CD14-positive monocyte (primary cell): ENCODE measurements at regions not wholly inside any gene's neighbourhood (a gene's known extent, or its start where the extent isn't known, plus 50 kb on each side); places are given as distances from the start of the nearest gene placed in this dataset.

Experiments used
- DNase-seq, 3 donors: peaks; one replicate each; pipeline ENCODE4 v3.0.0-alpha.2; 2011 to 2022
- H2AFZ ChIP-seq: 2 replicates; pipeline ENCODE4 v1.6.0; 2012; ENCODE audit warnings: mild to moderate bottlenecking, low read depth, low read length, inconsistent platforms; ENCODE audit not compliant: insufficient read depth, poor library complexity, severe bottlenecking
- H3K27ac ChIP-seq, 2 donors: 1 replicate in 1 of 2; 2 replicates in 1 of 2; pipeline ENCODE4 v1.5.1; 2012 to 2013; ENCODE audit warnings: low read length in 2 of 2, control low read depth in 1 of 2, inconsistent platforms in 1 of 2, low read depth in 1 of 2, mild to moderate bottlenecking in 1 of 2
- H3K27me3 ChIP-seq, 2 donors: one replicate each; pipeline versions ENCODE4 v1.6.0 to v1.6.1; 2011 to 2013; ENCODE audit warnings: low read length in 2 of 2; ENCODE audit not compliant: control insufficient read depth in 2 of 2, insufficient read depth in 2 of 2
- H3K36me3 ChIP-seq, 2 donors: replicated peaks in 1 of 2; 1 replicate in 1 of 2; 2 replicates in 1 of 2; pipeline versions ENCODE4 v1.5.1 to v1.6.1; 2012 to 2013; ENCODE audit warnings: low read length in 2 of 2, control low read depth in 1 of 2, inconsistent platforms in 1 of 2, mild to moderate bottlenecking in 1 of 2; ENCODE audit not compliant: insufficient read depth in 2 of 2, control insufficient read depth in 1 of 2
- H3K4me1 ChIP-seq, 2 donors: 1 replicate in 1 of 2; 2 replicates in 1 of 2; pipeline versions ENCODE4 v1.5.1 to v1.6.1; 2012 to 2013; ENCODE audit warnings: low read length in 2 of 2, control low read depth in 1 of 2, inconsistent platforms in 1 of 2, mild to moderate bottlenecking in 1 of 2, moderate library complexity in 1 of 2; ENCODE audit not compliant: insufficient read depth in 2 of 2, control insufficient read depth in 1 of 2
- H3K4me2 ChIP-seq: replicated peaks from 2 replicates; pipeline ENCODE3; 2012; ENCODE audit warnings: low read length, moderate library complexity, mild to moderate bottlenecking; ENCODE audit not compliant: poor library complexity, severe bottlenecking; ENCODE audit errors: extremely low read depth
- H3K4me3 ChIP-seq, 3 experiments: fragments of 200-600 bp in 1 of 3; sonication (generic) in 1 of 3; replicated peaks in 1 of 3; 1 replicate in 2 of 3; 2 replicates in 1 of 3; pipeline ENCODE4 v1.5.1; 2011 to 2013; ENCODE audit warnings: low read length in 3 of 3, mild to moderate bottlenecking in 3 of 3, control low read depth in 2 of 3, low read depth in 2 of 3, inconsistent platforms in 1 of 3, moderate library complexity in 1 of 3
- H3K79me2 ChIP-seq: 2 replicates; pipeline ENCODE4 v1.6.0; 2012; ENCODE audit warnings: mild to moderate bottlenecking, control low read depth, inconsistent platforms, low read length, moderate library complexity; ENCODE audit not compliant: insufficient read depth
- H3K9ac ChIP-seq: 2 replicates; pipeline ENCODE4 v1.6.0; 2017; ENCODE audit warnings: low read length, mild to moderate bottlenecking; ENCODE audit not compliant: insufficient read depth, poor library complexity, severe bottlenecking
- H3K9me3 ChIP-seq, 2 donors: replicated peaks in 1 of 2; 1 replicate in 1 of 2; 2 replicates in 1 of 2; pipeline versions ENCODE4 v1.5.1 to v1.6.1; 2012 to 2013; ENCODE audit warnings: low read length in 2 of 2, control low read depth in 1 of 2; ENCODE audit not compliant: control insufficient read depth in 1 of 2, insufficient read depth in 1 of 2
- H4K20me1 ChIP-seq: 2 replicates; pipeline ENCODE4 v1.6.0; 2012; ENCODE audit warnings: mild to moderate bottlenecking, low read length, control low read depth, moderate library complexity; ENCODE audit not compliant: insufficient read depth
- H3K27ac Mint-ChIP-seq, 7 donors: one replicate each; pipeline ENCODE4 v1.8.0; 2020; ENCODE audit warnings: mild to moderate bottlenecking in 7 of 7, mixed read lengths in 7 of 7, moderate library complexity in 6 of 7, inconsistent platforms in 2 of 7
- H3K27me3 Mint-ChIP-seq, 3 donors: one replicate each; pipeline ENCODE4 v1.8.0; 2021 to 2022; ENCODE audit warnings: low read depth in 3 of 3, mild to moderate bottlenecking in 3 of 3, mixed read lengths in 3 of 3, moderate library complexity in 3 of 3, inconsistent platforms in 1 of 3
- H3K36me3 Mint-ChIP-seq, 2 donors: one replicate each; pipeline ENCODE4 v1.8.0; 2020; ENCODE audit warnings: mixed read lengths in 2 of 2, inconsistent platforms in 1 of 2, mild to moderate bottlenecking in 1 of 2
- H3K4me1 Mint-ChIP-seq: one replicate; pipeline ENCODE4 v1.8.0; 2020; ENCODE audit warnings: mild to moderate bottlenecking, mixed read lengths
- H3K4me3 Mint-ChIP-seq, 2 donors: one replicate each; pipeline ENCODE4 v1.8.0; 2020; ENCODE audit warnings: mild to moderate bottlenecking in 2 of 2, mixed read lengths in 2 of 2, moderate library complexity in 1 of 2
- H3K9me3 Mint-ChIP-seq, 7 donors: one replicate each; pipeline ENCODE4 v1.8.0; 2020 to 2022; ENCODE audit warnings: mixed read lengths in 7 of 7, mild to moderate bottlenecking in 6 of 7, moderate library complexity in 6 of 7, inconsistent platforms in 2 of 7
- WGBS: methylation state at CpG from one replicate; pipeline ENCODE4 v1.1.5; 2013; ENCODE audit warnings: missing lambda C conversion rate; ENCODE audit not compliant: insufficient coverage; 5-methylcytosine and 5-hydroxymethylcytosine counted together
- intact Hi-C, 2 donors: fragments of 100-400 bp; cut with micrococcal nuclease; formaldehyde crosslinking; loops; one replicate each; pipeline versions ENCODE4 v1.15.0 to v1.15.1; 2023
- TF ChIP-seq, protein P1 (sequence below): fragments of 200-600 bp; IDR thresholded peaks from one replicate; pipeline ENCODE4 v1.8.0; 2022; ENCODE audit warnings: antibody characterized with exemption, mild to moderate bottlenecking

GRCh38 chr15:87133704-87134103 lies 1054.0 kb downstream of the AGBL1 start:
- Histone ChIP-seq H3K4me2 (no peak overlapping the region), H3K4me1 (no peaks in the 10 kb centered on the region), H3K9me3 (peaks cover 4% of the 10 kb centered on the region in 2 donors), H3K27me3 (no peaks in the 10 kb centered on the region), H4K20me1 (no peaks in the 10 kb centered on the region), H3K27ac (no peak overlapping the region), H2AFZ (no peak overlapping the region), H3K9ac (no peak overlapping the region), H3K79me2 (no peaks in the 10 kb centered on the region), H3K4me3 (no peak overlapping the region), H3K36me3 (no peaks in the 10 kb centered on the region)
- DNase-seq: no peak
- Mint-ChIP-seq H3K4me1 (no peaks in the 10 kb centered on the region), H3K9me3 (peaks cover 3 to 11% (median 9%) of the 10 kb centered on the region in 7 donors), H3K4me3 (no peak overlapping the region), H3K36me3 (no peaks in the 10 kb centered on the region), H3K27me3 (peaks cover 0 to 2% (median 0%) of the 10 kb centered on the region in 3 donors), H3K27ac (no peak overlapping the region)
- intact Hi-C loops: no loop called here
- TF ChIP-seq, protein P1, sequence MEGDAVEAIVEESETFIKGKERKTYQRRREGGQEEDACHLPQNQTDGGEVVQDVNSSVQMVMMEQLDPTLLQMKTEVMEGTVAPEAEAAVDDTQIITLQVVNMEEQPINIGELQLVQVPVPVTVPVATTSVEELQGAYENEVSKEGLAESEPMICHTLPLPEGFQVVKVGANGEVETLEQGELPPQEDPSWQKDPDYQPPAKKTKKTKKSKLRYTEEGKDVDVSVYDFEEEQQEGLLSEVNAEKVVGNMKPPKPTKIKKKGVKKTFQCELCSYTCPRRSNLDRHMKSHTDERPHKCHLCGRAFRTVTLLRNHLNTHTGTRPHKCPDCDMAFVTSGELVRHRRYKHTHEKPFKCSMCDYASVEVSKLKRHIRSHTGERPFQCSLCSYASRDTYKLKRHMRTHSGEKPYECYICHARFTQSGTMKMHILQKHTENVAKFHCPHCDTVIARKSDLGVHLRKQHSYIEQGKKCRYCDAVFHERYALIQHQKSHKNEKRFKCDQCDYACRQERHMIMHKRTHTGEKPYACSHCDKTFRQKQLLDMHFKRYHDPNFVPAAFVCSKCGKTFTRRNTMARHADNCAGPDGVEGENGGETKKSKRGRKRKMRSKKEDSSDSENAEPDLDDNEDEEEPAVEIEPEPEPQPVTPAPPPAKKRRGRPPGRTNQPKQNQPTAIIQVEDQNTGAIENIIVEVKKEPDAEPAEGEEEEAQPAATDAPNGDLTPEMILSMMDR: no peak

DNA sequence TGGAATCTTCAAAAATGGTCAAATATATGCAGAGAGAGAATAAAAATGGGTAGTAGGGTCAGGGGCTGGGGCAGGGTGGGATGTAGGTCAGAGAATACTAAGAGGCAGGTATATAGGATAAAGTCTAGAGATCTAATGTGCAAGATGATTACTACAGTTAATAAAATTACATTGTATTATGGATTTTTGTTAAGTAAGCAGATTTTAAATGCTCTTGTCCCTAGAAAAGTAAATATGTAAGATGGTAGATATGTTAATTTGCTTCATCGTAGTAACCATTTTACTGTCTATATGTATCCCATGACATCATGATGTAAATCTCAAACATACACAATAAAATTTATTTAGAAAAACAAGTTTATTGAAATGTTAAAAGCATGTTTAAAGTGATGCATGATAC lies 1051.4 kb downstream of the AGBL1 start:
- TF ChIP-seq, protein P1: no peak
- no peaks in the 10 kb centered on the region for H3K36me3 Mint-ChIP-seq
- no peak overlapping the region for H3K4me3 ChIP-seq
- H3K27me3 ChIP-seq: no peaks in the 10 kb centered on the region
- H4K20me1 ChIP-seq: no peaks in the 10 kb centered on the region
- H3K4me1 ChIP-seq: no peaks in the 10 kb centered on the region
- no CpG with 5 or more reads among the region's 1 CpG for WGBS
- H3K27me3 Mint-ChIP-seq: peaks cover 0 to 4% (median 0%) of the 10 kb centered on the region in 3 donors
- no peak overlapping the region for H3K4me3 Mint-ChIP-seq
- H3K79me2 ChIP-seq: no peaks in the 10 kb centered on the region
- no peaks in the 10 kb centered on the region for H3K36me3 ChIP-seq
- peaks cover 5 to 17% (median 10%) of the 10 kb centered on the region in 7 donors for H3K9me3 Mint-ChIP-seq
- intact Hi-C loops: no loop called here
- no peak overlapping the region for H3K4me2 ChIP-seq
- no peaks in the 10 kb centered on the region for H3K4me1 Mint-ChIP-seq
- H2AFZ ChIP-seq: no peak overlapping the region
- no peak overlapping the region for H3K27ac ChIP-seq
- no peak for DNase-seq
- H3K27ac Mint-ChIP-seq: no peak overlapping the region
- no peak overlapping the region for H3K9ac ChIP-seq
- peaks cover 4 to 7% of the 10 kb centered on the region in 2 donors for H3K9me3 ChIP-seq
